ENCODE measurements at regions not wholly inside any gene's neighbourhood (a gene's known extent, or its start where the extent isn't known, plus 50 kb on each side); places are given as distances from the start of the nearest gene placed in this dataset.

DNA sequence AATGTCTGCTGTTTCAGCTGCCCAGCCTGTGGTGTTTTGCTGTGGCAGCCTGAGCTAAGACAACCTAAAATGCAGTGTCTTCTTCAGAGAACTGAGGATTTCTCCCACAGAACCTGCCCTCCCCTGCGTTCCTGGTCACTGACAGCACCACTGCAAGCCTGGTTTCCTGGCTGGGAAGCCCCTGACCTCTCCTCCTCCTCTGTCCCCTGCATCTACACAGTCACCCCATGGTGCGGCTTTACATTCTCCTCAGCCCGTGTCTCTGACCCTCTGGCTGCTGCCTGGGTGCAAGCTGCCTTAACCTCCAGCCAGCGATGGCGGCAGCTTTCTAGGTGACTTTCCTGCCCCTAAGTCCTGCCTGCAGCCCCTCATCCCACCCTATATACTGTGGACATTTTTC lies 337.3 kb upstream of the ZNF32 start:
- TF ChIP-seq POLR2AphosphoS5 (IDR thresholded peaks at IDR 0.05; ENCODE audit: low read depth, low read length): no peak
- no peak for TF ChIP-seq POLR2A (IDR thresholded peaks at IDR 0.05; ENCODE audit: low read depth, low read length)
- no peak for TF ChIP-seq TAF1 (IDR thresholded peaks at IDR 0.05; ENCODE audit: borderline replicate concordance, low read depth, low read length)

Measured in GM12892 (cell line).